ENCODE measurements at regions not wholly inside any gene's neighbourhood (a gene's known extent, or its start where the extent isn't known, plus 50 kb on each side); places are given as distances from the start of the nearest gene placed in this dataset.

DNA sequence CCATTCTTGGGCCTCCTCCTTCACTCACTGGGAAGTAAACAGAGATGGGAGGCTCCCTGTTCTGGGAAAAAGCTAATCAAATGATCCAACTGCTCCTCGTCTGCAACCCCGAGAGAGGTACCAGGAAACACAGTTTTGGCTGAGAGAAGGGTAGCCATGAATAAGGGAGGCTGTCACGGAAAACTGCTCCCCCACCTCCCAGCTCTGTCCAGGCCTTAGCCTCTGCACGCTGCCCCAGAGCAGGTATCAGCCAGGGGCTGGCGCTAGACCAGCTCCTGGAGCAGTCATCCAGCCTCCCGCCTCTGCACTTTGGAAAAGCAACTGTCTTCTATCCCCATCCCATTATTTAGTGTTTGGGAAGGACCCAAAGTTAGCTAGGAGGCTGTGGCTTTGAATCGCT lies 266.1 kb downstream of the NDUFS4 start:
- TF ChIP-seq ZNF565 (CRISPR knock-in tag; conservative IDR thresholded peaks at IDR 0.05; ENCODE audit: low read depth) (no peak), PPARA (CRISPR knock-in tag; IDR thresholded peaks at IDR 0.05; ENCODE audit: borderline replicate concordance) (no peak), ZFP30 (CRISPR knock-in tag; IDR thresholded peaks at IDR 0.05) (no peak), ZC3H10 (CRISPR knock-in tag; IDR thresholded peaks at IDR 0.05) (no peak), CSDC2 (CRISPR knock-in tag; IDR thresholded peaks at IDR 0.05) (no peak)
- TF ChIP-seq, protein P1, sequence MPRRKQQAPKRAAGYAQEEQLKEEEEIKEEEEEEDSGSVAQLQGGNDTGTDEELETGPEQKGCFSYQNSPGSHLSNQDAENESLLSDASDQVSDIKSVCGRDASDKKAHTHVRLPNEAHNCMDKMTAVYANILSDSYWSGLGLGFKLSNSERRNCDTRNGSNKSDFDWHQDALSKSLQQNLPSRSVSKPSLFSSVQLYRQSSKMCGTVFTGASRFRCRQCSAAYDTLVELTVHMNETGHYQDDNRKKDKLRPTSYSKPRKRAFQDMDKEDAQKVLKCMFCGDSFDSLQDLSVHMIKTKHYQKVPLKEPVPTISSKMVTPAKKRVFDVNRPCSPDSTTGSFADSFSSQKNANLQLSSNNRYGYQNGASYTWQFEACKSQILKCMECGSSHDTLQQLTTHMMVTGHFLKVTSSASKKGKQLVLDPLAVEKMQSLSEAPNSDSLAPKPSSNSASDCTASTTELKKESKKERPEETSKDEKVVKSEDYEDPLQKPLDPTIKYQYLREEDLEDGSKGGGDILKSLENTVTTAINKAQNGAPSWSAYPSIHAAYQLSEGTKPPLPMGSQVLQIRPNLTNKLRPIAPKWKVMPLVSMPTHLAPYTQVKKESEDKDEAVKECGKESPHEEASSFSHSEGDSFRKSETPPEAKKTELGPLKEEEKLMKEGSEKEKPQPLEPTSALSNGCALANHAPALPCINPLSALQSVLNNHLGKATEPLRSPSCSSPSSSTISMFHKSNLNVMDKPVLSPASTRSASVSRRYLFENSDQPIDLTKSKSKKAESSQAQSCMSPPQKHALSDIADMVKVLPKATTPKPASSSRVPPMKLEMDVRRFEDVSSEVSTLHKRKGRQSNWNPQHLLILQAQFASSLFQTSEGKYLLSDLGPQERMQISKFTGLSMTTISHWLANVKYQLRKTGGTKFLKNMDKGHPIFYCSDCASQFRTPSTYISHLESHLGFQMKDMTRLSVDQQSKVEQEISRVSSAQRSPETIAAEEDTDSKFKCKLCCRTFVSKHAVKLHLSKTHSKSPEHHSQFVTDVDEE (CRISPR knock-in tag; IDR thresholded peaks at IDR 0.05) = no peak
